GM20000 (cell line): ENCODE measurements at regions not wholly inside any gene's neighbourhood (a gene's known extent, or its start where the extent isn't known, plus 50 kb on each side); places are given as distances from the start of the nearest gene placed in this dataset.

Experiments
- DNase-seq: peaks from one replicate; pipeline ENCODE4 v3.0.0; 2012; ENCODE audit warnings: low spot score
- TF ChIP-seq, protein P1 (sequence below): IDR thresholded peaks from 2 replicates; pipeline ENCODE4 v1.5.1; 2012; ENCODE audit warnings: mild to moderate bottlenecking, control low read depth; ENCODE audit errors: extremely low read depth, missing control alignments

DNA sequence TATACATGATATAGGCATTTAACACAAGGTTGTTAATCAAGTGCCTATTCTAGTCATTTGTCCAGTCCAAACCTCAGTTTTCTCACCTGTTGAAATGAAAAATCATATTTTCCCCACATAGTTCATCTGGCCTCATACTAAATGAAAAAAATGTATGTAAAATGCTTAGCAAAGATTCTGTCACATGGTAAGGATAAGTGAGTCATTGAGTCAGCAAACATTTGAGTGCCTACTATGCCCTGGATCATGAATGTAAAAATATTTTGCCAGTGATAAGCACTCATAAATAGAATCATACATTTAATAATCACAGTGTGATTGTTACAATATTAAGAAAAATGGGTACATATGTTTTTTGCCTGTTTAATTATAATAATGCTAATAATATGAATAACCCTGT lies 181.2 kb upstream of the PAPPA start:
- DNase-seq, result no peak

DNA sequence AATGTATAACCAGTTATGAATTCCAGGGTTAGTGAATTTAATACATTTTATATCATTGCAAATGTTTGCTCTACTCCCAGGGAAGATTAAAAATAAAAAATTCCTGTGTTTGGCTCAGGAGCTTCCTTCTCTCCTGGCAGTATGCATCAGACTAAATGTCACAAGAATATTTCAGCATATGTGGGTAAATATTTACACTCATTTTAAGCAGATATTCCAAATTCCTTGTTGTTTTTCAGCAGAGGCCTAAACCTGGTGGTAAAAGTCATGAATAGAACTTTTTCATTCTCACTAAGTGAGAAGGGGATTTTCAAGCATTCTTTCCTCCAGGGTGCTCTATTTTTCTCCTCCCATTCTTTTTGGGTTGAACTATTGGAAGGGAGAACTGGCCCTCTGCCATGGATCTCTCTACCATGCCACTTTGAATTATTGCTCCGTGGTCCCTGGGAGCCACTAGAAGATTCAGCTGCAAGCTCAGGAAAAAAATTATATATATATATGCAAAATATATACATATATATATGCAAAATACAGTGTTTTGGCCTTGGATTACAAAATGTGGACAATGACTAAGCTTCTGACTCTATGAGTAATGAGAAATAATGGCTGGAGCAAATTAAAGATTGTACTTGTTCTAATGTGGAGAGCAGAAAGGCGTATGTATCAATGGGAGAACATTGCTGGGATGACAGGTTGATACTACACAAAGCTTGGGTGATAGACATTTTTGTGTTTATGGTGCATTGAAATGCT lies 180.6 kb upstream of the PAPPA start:
- no peak for DNase-seq
- TF ChIP-seq, protein P1, sequence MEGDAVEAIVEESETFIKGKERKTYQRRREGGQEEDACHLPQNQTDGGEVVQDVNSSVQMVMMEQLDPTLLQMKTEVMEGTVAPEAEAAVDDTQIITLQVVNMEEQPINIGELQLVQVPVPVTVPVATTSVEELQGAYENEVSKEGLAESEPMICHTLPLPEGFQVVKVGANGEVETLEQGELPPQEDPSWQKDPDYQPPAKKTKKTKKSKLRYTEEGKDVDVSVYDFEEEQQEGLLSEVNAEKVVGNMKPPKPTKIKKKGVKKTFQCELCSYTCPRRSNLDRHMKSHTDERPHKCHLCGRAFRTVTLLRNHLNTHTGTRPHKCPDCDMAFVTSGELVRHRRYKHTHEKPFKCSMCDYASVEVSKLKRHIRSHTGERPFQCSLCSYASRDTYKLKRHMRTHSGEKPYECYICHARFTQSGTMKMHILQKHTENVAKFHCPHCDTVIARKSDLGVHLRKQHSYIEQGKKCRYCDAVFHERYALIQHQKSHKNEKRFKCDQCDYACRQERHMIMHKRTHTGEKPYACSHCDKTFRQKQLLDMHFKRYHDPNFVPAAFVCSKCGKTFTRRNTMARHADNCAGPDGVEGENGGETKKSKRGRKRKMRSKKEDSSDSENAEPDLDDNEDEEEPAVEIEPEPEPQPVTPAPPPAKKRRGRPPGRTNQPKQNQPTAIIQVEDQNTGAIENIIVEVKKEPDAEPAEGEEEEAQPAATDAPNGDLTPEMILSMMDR, result no peak

More for the DNA sequence above, 181.2 kb upstream of the PAPPA start:
- TF ChIP-seq, protein P1, result no peak

DNA sequence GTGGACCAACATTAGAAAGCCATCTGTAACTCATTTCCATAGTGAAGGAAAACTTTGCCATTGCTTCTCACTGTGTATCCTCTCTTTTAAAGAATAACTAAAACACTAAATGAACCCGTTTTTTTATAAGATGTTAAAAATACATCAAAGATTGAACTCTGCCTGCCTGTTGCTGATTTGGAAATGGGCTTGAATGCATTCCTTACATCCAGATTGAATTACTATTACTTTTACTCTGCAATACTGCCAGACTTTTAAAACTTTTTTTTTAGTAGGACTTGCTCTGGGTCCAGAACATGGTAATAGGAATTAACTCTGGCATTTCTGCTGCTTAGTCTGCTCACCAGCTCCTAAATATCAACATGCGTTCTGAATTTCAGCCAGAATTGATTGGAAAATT lies 176.8 kb upstream of the PAPPA start:
- no peak for DNase-seq
- TF ChIP-seq, protein P1, result no peak

DNA sequence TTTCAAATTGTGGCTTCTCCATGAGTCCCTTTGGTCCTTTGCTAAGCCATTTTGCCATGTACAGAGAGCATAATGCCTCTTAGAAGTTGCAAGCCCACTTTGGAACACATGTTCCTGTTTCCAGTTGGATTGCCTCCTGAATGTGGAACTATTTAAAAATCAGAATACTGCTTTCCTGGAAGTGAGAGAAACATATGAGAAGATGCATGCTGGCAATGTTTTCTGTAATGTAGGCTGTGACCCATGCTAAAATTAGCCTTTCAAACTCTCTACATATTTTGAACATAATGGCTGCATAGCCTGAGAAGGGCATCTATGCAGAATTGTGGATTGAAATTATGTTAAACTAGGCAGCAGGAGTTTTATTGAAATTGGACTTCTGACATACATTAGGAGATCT lies 175.5 kb upstream of the PAPPA start:
- TF ChIP-seq, protein P1, result no peak
- no peak for DNase-seq

DNA sequence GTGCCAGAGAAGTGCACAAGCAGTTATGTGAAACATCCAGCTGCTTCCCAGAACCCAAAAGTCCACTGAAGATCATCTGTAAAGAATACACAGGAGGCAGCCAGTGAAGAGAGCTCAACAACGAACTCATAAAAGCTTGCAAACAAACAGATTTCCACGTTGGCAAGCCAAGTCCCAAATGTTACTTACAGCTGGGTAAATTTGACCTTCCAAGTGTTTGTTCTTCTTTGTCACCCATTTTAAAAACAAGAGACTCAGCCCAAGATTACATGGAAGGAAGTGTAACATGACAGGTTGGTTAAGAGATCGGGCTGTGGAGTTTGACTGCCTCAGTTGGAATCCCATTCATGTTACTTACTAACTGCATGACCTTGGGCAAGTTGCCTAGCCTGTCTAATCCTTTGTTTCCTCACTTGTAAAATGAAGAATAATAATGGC lies 174.9 kb upstream of the PAPPA start:
- DNase-seq, result no peak
- TF ChIP-seq, protein P1, result no peak

DNA sequence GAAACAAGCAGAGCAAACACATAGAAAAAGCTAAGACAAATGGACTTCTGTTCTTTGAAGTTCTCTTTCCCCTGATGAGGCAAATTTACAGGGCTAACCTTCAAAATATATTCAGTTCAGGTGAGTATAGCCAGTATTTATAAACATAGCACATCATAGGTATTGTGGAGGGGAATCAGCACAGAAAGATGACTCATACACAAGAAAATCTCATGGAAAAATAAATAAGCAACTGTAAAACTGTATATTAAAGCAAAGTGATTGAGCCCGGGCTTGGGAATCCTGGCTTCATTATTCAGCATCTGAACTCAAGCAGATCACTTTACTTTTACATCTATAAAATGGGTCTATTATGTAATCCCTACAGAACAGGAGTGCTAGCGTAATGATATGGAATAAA lies 173.5 kb upstream of the PAPPA start:
- DNase-seq, result no peak
- TF ChIP-seq, protein P1, result no peak

DNA sequence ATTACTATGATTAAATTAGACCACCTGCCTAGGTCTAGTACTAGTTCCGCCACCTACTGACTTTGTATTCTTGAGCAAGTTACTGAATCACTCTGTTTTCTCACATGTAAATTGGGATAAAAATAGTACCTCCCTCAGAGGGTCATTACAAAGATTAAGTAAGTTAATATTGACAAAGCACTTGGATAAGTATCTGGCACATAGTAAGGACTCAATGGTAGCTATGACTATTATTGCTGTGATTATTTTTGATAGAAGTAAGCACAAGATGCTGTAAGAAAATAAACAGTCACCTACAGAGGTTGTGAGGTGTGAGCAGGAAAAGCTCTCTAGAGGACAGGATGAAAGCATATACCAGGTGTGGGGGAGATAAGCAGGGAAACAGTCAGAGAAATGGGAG lies 173.1 kb upstream of the PAPPA start:
- TF ChIP-seq, protein P1, result no peak
- no peak for DNase-seq
